IPS-NIHi7 (cell line): ENCODE measurements at regions not wholly inside any gene's neighbourhood (a gene's known extent, or its start where the extent isn't known, plus 50 kb on each side); places are given as distances from the start of the nearest gene placed in this dataset.

ENCODE experiments used
- DNase-seq: peaks from one replicate; pipeline ENCODE4 v3.0.0; 2012; ENCODE audit warnings: mixed read lengths; ENCODE audit errors: extremely low spot score

DNA sequence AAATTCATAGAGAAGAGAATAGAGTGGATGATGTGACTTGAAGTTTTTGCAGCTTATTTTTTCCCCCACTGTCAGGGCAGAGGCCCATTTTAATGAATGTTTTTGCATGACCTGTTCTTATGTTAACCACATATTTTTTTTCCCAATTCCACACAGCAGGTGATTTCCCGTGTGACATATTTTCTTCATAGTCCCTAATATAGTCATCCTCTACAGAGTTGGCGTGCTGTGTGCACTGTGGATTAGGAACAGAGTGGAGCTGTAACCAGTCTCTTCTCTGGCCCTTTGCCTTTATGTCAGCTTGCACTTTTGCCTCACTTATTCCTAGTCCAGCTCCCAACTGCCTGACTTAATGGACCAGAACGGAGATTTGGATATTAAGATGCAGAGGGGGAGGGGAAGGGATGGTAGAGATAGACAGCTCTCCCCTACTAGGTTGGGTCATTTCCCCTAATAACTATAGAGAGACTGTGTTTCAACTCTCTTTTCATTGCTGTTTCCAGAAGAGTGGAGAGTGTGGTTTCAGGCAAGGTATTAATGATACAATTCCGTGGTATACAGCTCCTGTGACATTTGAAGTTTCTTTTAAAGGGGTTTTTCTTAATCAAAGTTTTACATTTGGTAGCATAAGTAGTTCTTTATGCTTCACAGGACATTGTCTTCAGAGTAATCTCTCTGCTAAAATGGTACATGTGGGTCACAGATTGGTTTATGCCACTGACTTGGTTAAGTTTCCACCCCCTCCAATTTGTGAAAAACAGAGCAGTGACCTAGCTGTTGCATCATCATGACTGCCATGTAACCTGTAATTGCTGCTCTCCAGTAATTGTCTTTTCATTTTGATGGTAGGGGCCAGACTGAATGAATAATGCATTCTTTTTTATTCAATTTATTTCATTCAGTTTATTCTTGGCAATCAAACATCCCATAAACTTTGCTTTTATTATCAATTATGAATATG is 161.3 kb downstream of the HAUS1 start:
- no peak for DNase-seq

- no peak for DNase-seq
Measured at GRCh38 chr18:46266473-46266872, 162.3 kb downstream of the HAUS1 start.

GRCh38 chr18:46268671-46269070 is 164.5 kb downstream of the HAUS1 start:
- no peak for DNase-seq

DNA sequence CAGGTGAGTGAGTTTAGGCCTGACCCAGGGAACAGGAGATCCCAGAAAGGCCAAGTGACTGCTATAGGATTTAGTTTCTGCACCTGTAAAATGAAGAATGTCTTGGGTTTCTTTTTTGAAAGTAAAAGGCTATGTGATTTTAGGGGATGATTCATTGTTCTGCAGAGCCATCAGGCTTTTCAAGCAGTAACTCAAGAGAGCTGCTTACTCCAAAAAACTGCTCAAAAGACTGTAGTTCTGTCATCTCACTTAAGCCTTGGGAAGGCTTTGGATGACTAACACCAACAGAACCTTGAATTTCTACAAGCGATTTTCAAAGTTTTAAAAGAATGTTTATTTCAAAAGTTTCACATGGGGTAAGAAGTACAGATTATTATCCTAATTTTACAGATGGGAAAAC is 165.1 kb downstream of the HAUS1 start:
- no peak for DNase-seq

DNA sequence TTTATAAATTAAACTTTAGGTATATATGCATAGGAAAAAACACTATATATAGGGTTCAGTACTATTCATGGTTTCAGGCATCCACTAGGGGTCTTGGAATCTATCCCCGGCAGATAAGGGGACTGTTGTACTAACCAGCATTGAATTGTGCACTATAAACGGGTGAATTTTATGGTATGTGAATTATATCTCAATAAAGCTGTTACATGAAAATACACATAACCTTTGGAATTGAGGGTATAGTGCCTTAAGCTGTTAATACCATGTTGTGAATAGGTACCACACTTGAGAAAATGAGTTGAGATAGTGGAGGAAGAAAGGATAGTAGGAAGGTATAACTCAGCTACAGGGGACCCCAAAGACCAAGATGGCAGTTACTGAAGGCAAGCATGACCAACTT is 167.3 kb downstream of the HAUS1 start:
- DNase-seq = no peak

GRCh38 chr18:46273861-46274260 is 169.7 kb downstream of the HAUS1 start:
- no peak for DNase-seq

DNA sequence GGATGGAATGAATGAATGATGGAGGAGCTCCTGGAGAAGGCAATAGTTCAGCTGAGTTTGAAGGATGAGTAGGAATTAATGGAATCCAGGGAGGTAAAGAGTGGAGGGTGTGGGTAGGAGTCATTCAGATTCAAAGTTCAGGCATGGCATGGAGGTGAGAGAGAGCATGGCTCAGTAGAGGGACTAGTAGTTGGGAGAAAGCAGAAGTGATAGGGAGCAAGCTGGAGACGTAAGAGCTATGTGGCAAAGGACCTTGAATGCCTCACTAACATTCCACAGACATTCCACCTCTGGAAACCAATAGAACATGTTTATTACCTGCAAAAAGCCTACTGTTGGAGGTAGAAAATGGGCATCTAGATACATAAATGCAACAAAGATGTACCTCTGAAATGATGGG is 170.1 kb downstream of the HAUS1 start:
- DNase-seq = no peak

DNA sequence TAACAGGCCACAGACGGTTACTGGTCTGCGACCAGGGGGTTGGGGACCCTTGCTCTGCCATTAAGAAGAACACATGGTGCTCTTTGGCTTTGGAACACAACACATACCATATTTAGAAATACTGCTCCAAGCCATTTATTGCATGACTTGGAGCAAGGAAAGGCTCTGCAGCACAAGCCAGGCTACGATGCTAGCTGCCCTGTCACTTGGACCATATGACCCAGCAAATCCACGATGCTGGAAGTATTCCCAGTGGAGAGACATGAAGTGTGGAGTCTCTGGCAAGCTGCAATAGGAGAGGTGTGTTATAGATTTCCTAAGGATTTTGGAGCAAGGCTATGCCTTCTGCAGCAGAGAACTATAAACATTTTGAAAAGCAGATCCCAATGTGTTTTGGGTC is 171.2 kb downstream of the HAUS1 start:
- DNase-seq = no peak

- DNase-seq = no peak
Measured at GRCh38 chr18:46276748-46277147, 172.6 kb downstream of the HAUS1 start.

GRCh38 chr18:46278481-46279465 is 174.6 kb downstream of the HAUS1 start:
- no peak for DNase-seq

GRCh38 chr18:46279673-46280072 is 175.5 kb downstream of the HAUS1 start:
- no peak for DNase-seq

- DNase-seq = peak; percentile 83
Measured at GRCh38 chr18:46281185-46282176, 177.3 kb downstream of the HAUS1 start.

DNA sequence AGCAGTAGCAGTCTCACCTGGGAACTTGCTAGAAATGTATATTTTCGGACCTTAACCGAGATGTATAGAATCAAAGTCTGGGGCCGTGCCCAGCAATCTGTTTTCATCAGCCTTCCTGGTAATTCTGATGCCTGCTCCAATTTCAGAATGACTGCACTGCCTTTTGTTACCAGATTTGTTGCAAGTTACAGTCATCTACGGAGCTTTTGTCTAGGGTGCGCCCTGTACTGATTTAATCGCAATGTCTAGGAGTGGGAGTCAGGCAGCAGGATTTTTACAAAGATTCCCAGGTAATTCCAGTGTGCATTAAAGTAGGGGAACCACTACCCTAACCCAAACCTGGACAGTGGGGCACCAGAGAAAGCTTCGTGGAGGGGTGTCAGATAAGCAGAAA is 178.0 kb downstream of the HAUS1 start:
- no peak for DNase-seq

- DNase-seq = no peak
Measured at GRCh38 chr18:46282646-46283045, 178.5 kb downstream of the HAUS1 start.

DNA sequence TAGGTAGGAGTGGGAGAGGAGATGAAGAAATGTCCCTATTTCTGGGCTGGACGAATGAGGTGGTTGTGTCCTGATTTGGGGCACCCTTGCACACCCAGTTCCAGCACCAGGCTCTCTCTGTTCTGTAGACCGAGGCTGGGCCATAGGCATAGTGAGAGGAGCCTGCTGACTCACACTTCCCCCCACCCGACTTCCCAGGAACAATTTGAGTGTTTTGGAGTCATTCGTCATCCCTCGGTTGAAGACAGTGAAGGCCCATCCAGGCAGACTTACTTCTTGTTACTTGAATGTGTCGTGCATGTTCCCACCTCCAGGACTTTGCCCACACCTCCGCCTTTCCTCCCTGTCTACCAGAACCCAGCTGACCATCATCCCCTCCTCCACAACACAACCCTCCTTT is 179.1 kb downstream of the HAUS1 start:
- no peak for DNase-seq

DNA sequence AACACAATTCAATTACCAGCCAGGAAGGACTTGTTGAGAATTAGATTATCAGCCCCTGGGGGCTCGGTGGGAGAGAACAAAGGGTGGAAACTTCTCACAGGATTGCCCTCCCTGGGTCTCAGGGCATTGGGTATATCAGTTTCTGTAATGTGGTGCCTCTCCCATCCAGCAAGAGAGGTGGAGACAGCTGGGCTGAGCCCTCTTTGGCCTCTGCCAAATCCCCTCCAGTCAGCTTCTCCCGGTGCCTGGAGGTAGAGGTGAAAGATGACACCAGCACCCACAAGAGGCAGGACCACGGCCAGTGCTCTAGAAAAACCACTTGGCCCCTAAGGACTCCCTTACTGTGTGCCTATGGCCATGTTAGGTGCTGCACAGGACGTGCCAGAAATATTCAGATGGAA is 179.7 kb downstream of the HAUS1 start:
- DNase-seq = peak; percentile 79

DNA sequence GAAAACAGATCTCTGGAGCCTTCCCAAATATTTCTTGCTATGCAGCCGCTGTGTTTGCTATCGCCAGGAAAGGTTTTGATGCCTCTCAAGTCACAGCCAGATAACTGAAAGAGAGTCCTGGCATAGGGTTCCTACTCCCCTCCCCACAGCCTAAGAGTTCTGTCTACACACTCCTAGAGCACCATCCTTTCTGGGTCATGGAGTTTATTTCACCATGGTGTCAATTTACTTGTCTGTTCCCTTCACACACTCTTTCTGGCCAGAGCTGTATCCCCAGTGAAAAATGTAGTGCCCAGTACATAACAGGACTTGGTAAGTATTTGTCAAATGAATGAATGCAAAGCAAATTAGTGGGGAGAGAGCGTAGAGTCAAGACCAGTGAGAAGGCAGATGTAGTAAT is 185.3 kb downstream of the HAUS1 start:
- no peak for DNase-seq

GRCh38 chr18:46289931-46290330 is 185.7 kb downstream of the HAUS1 start:
- DNase-seq = no peak

DNA sequence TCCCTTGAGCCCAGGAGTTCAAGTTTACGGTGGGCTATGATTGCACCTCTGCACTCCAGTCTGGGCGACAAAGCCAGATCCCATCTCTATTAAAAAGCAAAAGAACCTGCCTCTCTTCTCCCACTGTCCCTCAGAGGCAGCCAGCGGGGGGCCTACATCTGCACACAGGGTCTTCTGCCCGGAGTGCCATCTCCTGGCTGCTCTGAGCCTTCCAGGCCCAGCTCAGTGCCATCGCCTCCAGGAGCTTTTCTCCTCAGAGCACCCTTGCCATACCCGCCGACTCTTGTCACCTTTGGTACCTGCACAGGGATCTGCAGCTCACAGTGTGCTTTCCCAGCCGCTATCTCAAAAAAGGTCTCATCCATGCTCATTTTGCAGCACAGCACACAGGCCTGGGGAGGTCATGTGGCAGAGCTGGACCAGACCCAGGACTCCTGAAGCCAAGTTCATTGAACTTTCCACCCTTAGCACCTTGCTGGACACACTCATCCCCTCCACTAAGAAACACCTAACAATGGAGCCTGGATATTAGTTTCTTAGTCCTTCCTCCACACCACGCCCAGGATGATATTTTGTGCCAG is 186.3 kb downstream of the HAUS1 start:
- DNase-seq = no peak

GRCh38 chr18:46291149-46291548 is 187.0 kb downstream of the HAUS1 start:
- DNase-seq = no peak

GRCh38 chr18:46293742-46294181 is 189.6 kb downstream of the HAUS1 start:
- DNase-seq = peak; percentile 48
